HUES64 (cell line): ENCODE measurements at regions not wholly inside any gene's neighbourhood (a gene's known extent, or its start where the extent isn't known, plus 50 kb on each side); places are given as distances from the start of the nearest gene placed in this dataset.
"Not testable (repeated sequence)": the region's sequence is repeated elsewhere in the genome, so short reads cannot be mapped to it uniquely, and the experiment has no call there.

Source experiments
- H3K27ac ChIP-seq: 2 replicates; pipeline ENCODE4 v1.7.0; 2013; ENCODE audit warnings: low read depth, low read length, inconsistent platforms
- H3K27me3 ChIP-seq: 2 replicates; pipeline ENCODE4 v1.6.1; 2013; ENCODE audit warnings: mild to moderate bottlenecking, low read length; ENCODE audit not compliant: insufficient read depth
- H3K36me3 ChIP-seq: 2 replicates; pipeline ENCODE4 v1.6.1; 2013; ENCODE audit warnings: mild to moderate bottlenecking, low read length; ENCODE audit not compliant: insufficient read depth
- H3K4me1 ChIP-seq: 2 replicates; pipeline ENCODE4 v1.6.1; 2013; ENCODE audit warnings: mild to moderate bottlenecking, low read length, moderate library complexity; ENCODE audit not compliant: insufficient read depth
- H3K4me3 ChIP-seq: 2 replicates; pipeline ENCODE4 v1.5.1; 2013; ENCODE audit warnings: mild to moderate bottlenecking, low read length, moderate library complexity
- H3K9ac ChIP-seq: 2 replicates; pipeline ENCODE4 v1.6.1; 2013; ENCODE audit warnings: mild to moderate bottlenecking, low read depth, low read length
- H3K9me3 ChIP-seq: 2 replicates; pipeline ENCODE4 v1.6.1; 2013; ENCODE audit warnings: low read depth, low read length; ENCODE audit not compliant: insufficient read depth
- WGBS: fragments of 150-250, 120-280 bp; methylation state at CpG from one replicate; pipeline ENCODE4 v1.1.7; 2013; ENCODE audit warnings: missing lambda C conversion rate; 5-methylcytosine and 5-hydroxymethylcytosine counted together

GRCh38 chr17:64765191-64765889, 103.2 kb upstream of the SMURF2 start:
- 91% methylated on average over 7 of the region's 7 CpGs for WGBS
- no peaks in the 10 kb centered on the region for H3K9me3 ChIP-seq
- no peak overlapping the region for H3K9ac ChIP-seq
- no peak overlapping the region for H3K27ac ChIP-seq
- peaks cover 6% of the 10 kb centered on the region for H3K36me3 ChIP-seq
- H3K4me1 ChIP-seq = no peaks in the 10 kb centered on the region
- H3K27me3 ChIP-seq = no peaks in the 10 kb centered on the region
- no peak overlapping the region for H3K4me3 ChIP-seq

DNA sequence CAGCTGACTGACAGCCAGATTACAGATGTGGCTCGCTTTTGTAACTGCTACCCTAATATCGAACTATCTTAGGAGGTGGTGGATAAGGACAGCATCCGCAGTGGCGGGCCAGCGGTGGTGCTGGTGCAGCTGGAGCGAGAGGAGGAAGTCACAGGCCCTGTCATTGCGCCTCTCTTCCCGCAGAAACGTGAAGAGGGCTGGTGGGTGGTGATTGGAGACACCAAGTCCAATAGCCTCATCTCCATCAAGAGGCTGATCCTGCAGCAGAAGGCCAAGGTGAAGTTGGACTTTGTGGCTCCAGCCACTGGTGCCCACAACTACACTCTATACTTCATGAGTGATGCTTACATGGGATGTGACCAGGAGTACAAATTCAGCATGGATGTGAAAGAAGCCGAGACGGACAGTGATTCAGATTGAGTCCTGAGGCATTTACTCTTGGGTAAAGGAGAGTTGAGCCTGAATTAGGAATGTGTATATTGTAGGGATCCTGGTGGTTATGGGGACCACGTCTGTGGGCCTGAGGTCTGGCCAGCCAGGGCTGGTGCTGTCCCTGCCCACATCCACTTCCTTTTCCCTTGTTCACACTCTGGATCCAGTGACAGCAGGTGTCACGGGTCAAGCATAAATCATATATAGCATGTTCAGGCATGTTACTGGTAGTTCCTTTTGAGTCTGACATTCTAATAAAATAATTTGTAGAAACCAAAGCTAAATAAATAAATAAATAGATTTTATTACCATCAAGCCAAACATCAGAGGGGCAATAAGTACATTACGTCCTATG, 89.0 kb upstream of the SMURF2 start:
- H3K27me3 ChIP-seq = no peaks in the 10 kb centered on the region
- peaks cover 28% of the 10 kb centered on the region for H3K36me3 ChIP-seq
- WGBS = 95% methylated on average over 12 of the region's 14 CpGs
- H3K9me3 ChIP-seq = no peaks in the 10 kb centered on the region
- H3K4me3 ChIP-seq = no peak overlapping the region
- no peak overlapping the region for H3K9ac ChIP-seq
- no peaks in the 10 kb centered on the region for H3K4me1 ChIP-seq
- H3K27ac ChIP-seq = no peak overlapping the region

- Histone ChIP-seq H3K9me3 (no peaks in the 10 kb centered on the region), H3K9ac (no peak overlapping the region), H3K27me3 (no peaks in the 10 kb centered on the region), H3K4me1 (no peaks in the 10 kb centered on the region), H3K4me3 (no peak overlapping the region), H3K27ac (no peak overlapping the region), H3K36me3 (peaks cover 25% of the 10 kb centered on the region)
- 96% methylated on average over 9 of the region's 9 CpGs for WGBS
Measured at GRCh38 chr17:64750478-64750877, 88.4 kb upstream of the SMURF2 start.

DNA sequence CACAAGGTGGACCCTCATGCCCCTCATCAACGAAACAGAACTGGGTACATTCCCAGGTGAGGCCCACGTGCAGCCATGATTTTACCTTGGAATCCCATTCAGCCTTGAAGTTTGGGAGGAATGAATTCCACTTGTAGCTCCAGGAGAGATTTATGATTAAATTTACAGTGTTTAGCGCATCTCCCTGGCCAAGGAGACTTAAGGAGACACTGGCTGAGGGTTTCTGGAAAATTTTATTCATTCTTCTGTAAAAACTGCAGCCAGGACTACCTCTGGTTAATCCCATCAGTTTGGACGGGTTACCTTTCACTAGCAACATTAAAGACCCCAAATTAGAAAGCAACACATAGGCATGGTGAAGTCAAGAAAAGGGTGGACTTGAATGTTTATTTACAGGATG, 87.2 kb upstream of the SMURF2 start:
- WGBS = 97% methylated on average over 3 of the region's 4 CpGs
- Histone ChIP-seq H3K27ac (no peak overlapping the region), H3K27me3 (no peaks in the 10 kb centered on the region), H3K9me3 (no peaks in the 10 kb centered on the region), H3K36me3 (peaks cover 20% of the 10 kb centered on the region), H3K9ac (no peak overlapping the region), H3K4me3 (no peak overlapping the region), H3K4me1 (no peaks in the 10 kb centered on the region)

DNA sequence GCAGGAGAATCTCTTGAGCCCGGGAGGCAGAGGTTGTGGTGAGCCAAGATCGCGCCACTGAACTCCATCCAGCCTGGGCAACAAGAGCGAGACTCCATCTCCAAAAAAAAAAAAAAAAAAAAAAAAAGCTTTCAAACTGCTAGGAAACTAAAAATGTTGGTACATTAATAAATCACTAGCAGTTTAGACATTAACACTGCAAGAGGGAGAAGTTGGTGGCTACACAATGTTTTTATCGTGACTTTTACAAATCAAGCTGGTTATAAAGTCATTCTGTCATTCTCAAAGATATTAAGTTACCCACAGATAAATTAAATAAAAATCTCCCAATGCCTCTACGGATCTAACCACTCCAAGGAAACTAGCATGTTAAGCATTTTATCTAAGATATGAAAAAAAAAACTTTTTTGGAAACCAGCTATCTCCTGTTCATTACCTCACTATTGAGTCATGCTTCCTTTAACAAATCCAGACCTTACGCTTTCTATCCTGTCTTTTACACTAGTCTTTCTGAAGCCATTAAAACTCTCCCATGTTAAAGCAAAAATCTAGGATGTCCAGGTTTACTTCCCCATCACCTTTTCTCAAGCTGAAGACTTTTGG, 85.9 kb upstream of the SMURF2 start:
- Histone ChIP-seq H3K36me3 (peaks cover 12% of the 10 kb centered on the region), H3K4me3 (no peak overlapping the region), H3K27me3 (no peaks in the 10 kb centered on the region), H3K9me3 (no peaks in the 10 kb centered on the region), H3K27ac (no peak overlapping the region), H3K9ac (no peak overlapping the region), H3K4me1 (no peaks in the 10 kb centered on the region)
- WGBS = 97% methylated on average over 6 of the region's 7 CpGs

- H3K4me3 ChIP-seq = no peak overlapping the region
- H3K27ac ChIP-seq = no peak overlapping the region
- no peaks in the 10 kb centered on the region for H3K9me3 ChIP-seq
- WGBS = 91% methylated on average over 7 of the region's 7 CpGs
- H3K4me1 ChIP-seq = peaks cover 10% of the 10 kb centered on the region; the same call in 1 of the 2 replicates
- H3K9ac ChIP-seq = no peak overlapping the region
- H3K27me3 ChIP-seq = no peaks in the 10 kb centered on the region
- no peaks in the 10 kb centered on the region for H3K36me3 ChIP-seq
Measured at GRCh38 chr17:64742326-64742725, 80.2 kb upstream of the SMURF2 start.

- H3K9ac ChIP-seq, H3K27me3 ChIP-seq, H3K4me3 ChIP-seq, H3K36me3 ChIP-seq, H3K9me3 ChIP-seq, H3K27ac ChIP-seq: not testable (repeated sequence)
- 84% methylated on average over 3 of the region's 3 CpGs for WGBS
- H3K4me1 ChIP-seq = peaks cover 10% of the 10 kb centered on the region; the same call in 1 of the 2 replicates
Measured at GRCh38 chr17:64741916-64742315, 79.8 kb upstream of the SMURF2 start.

GRCh38 chr17:64741038-64741641, 79.0 kb upstream of the SMURF2 start:
- no peaks in the 10 kb centered on the region for H3K27me3 ChIP-seq
- H3K9ac ChIP-seq = no peak overlapping the region
- WGBS = 86% methylated on average over 6 of the region's 6 CpGs

GRCh38 chr17:64739316-64740058, 77.4 kb upstream of the SMURF2 start:
- no peak overlapping the region for H3K9ac ChIP-seq
- H3K4me3 ChIP-seq = no peak overlapping the region
- 77% methylated on average over 9 of the region's 9 CpGs for whole genome bisulfite sequencing
- H3K9me3 ChIP-seq = no peaks in the 10 kb centered on the region
- H3K27me3 ChIP-seq = no peaks in the 10 kb centered on the region
- H3K4me1 ChIP-seq = peaks cover 10% of the 10 kb centered on the region; the same call in 1 of the 2 replicates
- H3K36me3 ChIP-seq = no peaks in the 10 kb centered on the region
- H3K27ac ChIP-seq = no peak overlapping the region

More at GRCh38 chr17:64741038-64741641, 79.0 kb upstream of the SMURF2 start:
- H3K4me3 ChIP-seq = no peak overlapping the region
- H3K36me3 ChIP-seq = no peaks in the 10 kb centered on the region
- no peaks in the 10 kb centered on the region for H3K9me3 ChIP-seq
- no peak overlapping the region for H3K27ac ChIP-seq
- peaks cover 10% of the 10 kb centered on the region; the same call in 1 of the 2 replicates for H3K4me1 ChIP-seq

GRCh38 chr17:64736804-64737492, 74.8 kb upstream of the SMURF2 start:
- Histone ChIP-seq H3K9me3 (no peaks in the 10 kb centered on the region), H3K4me3 (no peak overlapping the region), H3K27ac (no peak overlapping the region), H3K9ac (no peak overlapping the region), H3K27me3 (no peaks in the 10 kb centered on the region), H3K36me3 (no peaks in the 10 kb centered on the region), H3K4me1 (peaks cover 5% of the 10 kb centered on the region; the same call in 1 of the 2 replicates)
- 65% methylated on average over 8 of the region's 8 CpGs for WGBS
